H1 (cell line): ENCODE measurements at regions not wholly inside any gene's neighbourhood (a gene's known extent, or its start where the extent isn't known, plus 50 kb on each side); places are given as distances from the start of the nearest gene placed in this dataset.

Experiments used
- CTCF ChIA-PET: fragments of 300-600 bp; sonication (Branson Sonifier 250); formaldehyde crosslinking; loops from one replicate; lab custom pipeline; 2021; ENCODE audit not compliant: partially characterized antibody; lab: Charles Lee
- POLR2A ChIA-PET: fragments of 300-600 bp; sonication (Branson Sonifier 250); formaldehyde crosslinking; loops from one replicate; lab custom pipeline; 2021; ENCODE audit warnings: inconsistent platforms; ENCODE audit not compliant: partially characterized antibody; lab: Charles Lee
- DNase-seq, 2 experiments: peaks; one replicate each; pipeline versions ENCODE4 v3.0.0 to v3.0.0-alpha.2; 2010 to 2022; ENCODE audit warnings: low spot score in 2 of 2, low read depth in 1 of 2, mixed read lengths in 1 of 2
- FAIRE-seq: peaks from 2 replicates; lab custom pipeline; 2011; peaks lifted over from hg19 to GRCh38; lab: Jason Lieb, UNC
- H2AFZ ChIP-seq: 2 replicates; pipeline ENCODE4 v1.8.1; 2012; ENCODE audit warnings: low read length, inconsistent platforms
- H2AK5ac ChIP-seq: 2 replicates; pipeline ENCODE4 v1.6.1; 2013; ENCODE audit warnings: low read depth, low read length
- H2BK120ac ChIP-seq: replicated peaks from 2 replicates; pipeline ENCODE3; 2013; ENCODE audit warnings: low read depth, low read length, inconsistent platforms
- H2BK12ac ChIP-seq: 2 replicates; pipeline ENCODE4 v1.6.1; 2013; ENCODE audit warnings: low read depth, low read length
- H2BK15ac ChIP-seq: 2 replicates; pipeline ENCODE4 v1.6.1; 2013; ENCODE audit warnings: low read length
- H2BK20ac ChIP-seq: 2 replicates; pipeline ENCODE4 v1.6.1; 2013; ENCODE audit warnings: low read length
- H2BK5ac ChIP-seq: 2 replicates; pipeline ENCODE4 v1.6.1; 2013; ENCODE audit warnings: low read depth, low read length
- H3K14ac ChIP-seq: 2 replicates; pipeline ENCODE4 v1.6.1; 2013; ENCODE audit warnings: inconsistent platforms; ENCODE audit not compliant: insufficient read length
- H3K18ac ChIP-seq: 2 replicates; pipeline ENCODE4 v1.6.1; 2013; ENCODE audit warnings: low read length; ENCODE audit errors: extremely low read depth
- H3K23ac ChIP-seq: 2 replicates; pipeline ENCODE4 v1.6.1; 2013; ENCODE audit warnings: inconsistent platforms; ENCODE audit not compliant: insufficient read length
- H3K23me2 ChIP-seq: 2 replicates; pipeline ENCODE4 v1.6.1; 2013; ENCODE audit warnings: low read depth, low read length
- H3K27ac ChIP-seq: 2 replicates; pipeline ENCODE4 v1.6.1; 2011; ENCODE audit warnings: low read depth, low read length, inconsistent platforms
- H3K27me3 ChIP-seq, 4 experiments: replicated peaks in 1 of 4; 1 replicate in 1 of 4; 2 replicates in 3 of 4; pipeline versions ENCODE4 v1.6.1 to v1.8.1; 2011 to 2013; ENCODE audit warnings: low read length in 3 of 4, mild to moderate bottlenecking in 3 of 4, inconsistent platforms in 2 of 4, mixed read lengths in 2 of 4, moderate library complexity in 1 of 4; ENCODE audit not compliant: control insufficient read depth in 3 of 4, insufficient read depth in 3 of 4; ENCODE audit errors: extremely low read depth in 1 of 4
- H3K36me3 ChIP-seq, 4 experiments: 2 replicates each; pipeline versions ENCODE4 v1.6.1 to v1.8.1; 2011 to 2013; ENCODE audit warnings: mild to moderate bottlenecking in 4 of 4, low read length in 3 of 4, moderate library complexity in 2 of 4, control low read depth in 1 of 4, inconsistent platforms in 1 of 4; ENCODE audit not compliant: insufficient read depth in 4 of 4, control insufficient read depth in 2 of 4
- H3K4ac ChIP-seq: replicated peaks from 2 replicates; pipeline ENCODE3; 2013; ENCODE audit warnings: low read length, low read depth, mixed read lengths, inconsistent platforms; ENCODE audit not compliant: insufficient read length
- H3K4me1 ChIP-seq, 4 experiments: replicated peaks in 1 of 4; 1 replicate in 1 of 4; 2 replicates in 3 of 4; pipeline versions ENCODE4 v1.6.1 to v1.8.1; 2011 to 2013; ENCODE audit warnings: low read length in 3 of 4, inconsistent platforms in 2 of 4, mixed read lengths in 1 of 4; ENCODE audit not compliant: insufficient read depth in 4 of 4, control insufficient read depth in 3 of 4
- H3K4me2 ChIP-seq, 2 experiments: 2 replicates each; pipeline versions ENCODE4 v1.6.1 to v1.8.1; 2011 to 2013; ENCODE audit warnings: low read depth in 2 of 2, low read length in 2 of 2, control low read depth in 1 of 2, inconsistent platforms in 1 of 2, mild to moderate bottlenecking in 1 of 2; ENCODE audit not compliant: insufficient read depth in 1 of 2
- H3K4me3 ChIP-seq, 4 experiments: fragments of 200-600, 300-600 bp in 1 of 4; sonication (generic), shearing (Covaris generic), sonication (Bioruptor Twin) in 1 of 4; 2 replicates each; pipeline versions ENCODE4 v1.5.1 to v1.8.1; 2011 to 2016; ENCODE audit warnings: low read length in 4 of 4, low read depth in 3 of 4, control low read depth in 2 of 4, inconsistent platforms in 2 of 4, mild to moderate bottlenecking in 2 of 4, mixed read lengths in 1 of 4, moderate library complexity in 1 of 4; ENCODE audit not compliant: insufficient read depth in 2 of 4; ENCODE audit errors: extremely low read depth in 1 of 4
- H3K56ac ChIP-seq: replicated peaks from 2 replicates; pipeline ENCODE3; 2013; ENCODE audit warnings: low read depth, mild to moderate bottlenecking, mixed read lengths, low read length, inconsistent platforms; ENCODE audit not compliant: insufficient read length
- H3K79me1 ChIP-seq: 2 replicates; pipeline ENCODE4 v1.6.1; 2013; ENCODE audit warnings: low read depth, low read length, control low read depth
- H3K79me2 ChIP-seq, 2 experiments: 2 replicates each; pipeline versions ENCODE4 v1.6.1 to v1.8.1; 2012 to 2013; ENCODE audit warnings: low read length in 2 of 2, mild to moderate bottlenecking in 2 of 2, inconsistent platforms in 1 of 2; ENCODE audit not compliant: insufficient read depth in 2 of 2, control insufficient read depth in 1 of 2
- H3K9ac ChIP-seq, 4 experiments: replicated peaks in 1 of 4; 1 replicate in 1 of 4; 2 replicates in 3 of 4; pipeline versions ENCODE4 v1.6.1 to v1.8.1; 2011 to 2013; ENCODE audit warnings: low read depth in 3 of 4, low read length in 3 of 4, control low read depth in 2 of 4, mild to moderate bottlenecking in 2 of 4, moderate library complexity in 2 of 4, inconsistent platforms in 1 of 4; ENCODE audit errors: extremely low read depth in 1 of 4
- H3K9me3 ChIP-seq, 2 experiments: 2 replicates each; pipeline versions ENCODE4 v1.6.1 to v1.8.1; 2012 to 2013; ENCODE audit warnings: mild to moderate bottlenecking in 2 of 2, moderate library complexity in 2 of 2, control low read depth in 1 of 2, inconsistent platforms in 1 of 2, low read depth in 1 of 2, low read length in 1 of 2, mixed read lengths in 1 of 2; ENCODE audit not compliant: insufficient read depth in 2 of 2
- H4K20me1 ChIP-seq, 2 experiments: replicated peaks in 1 of 2; 2 replicates each; pipeline versions ENCODE3 to v1.8.1; 2011 to 2013; ENCODE audit warnings: inconsistent platforms in 2 of 2, low read length in 2 of 2, mild to moderate bottlenecking in 1 of 2; ENCODE audit not compliant: insufficient read depth in 2 of 2, control insufficient read depth in 1 of 2
- H4K5ac ChIP-seq: 2 replicates; pipeline ENCODE4 v1.6.1; 2013; ENCODE audit warnings: low read length, low read depth, mixed read lengths, inconsistent platforms; ENCODE audit not compliant: insufficient read length
- H4K8ac ChIP-seq: 2 replicates; pipeline ENCODE4 v1.8.0; 2013; ENCODE audit warnings: mild to moderate bottlenecking, moderate library complexity, low read length, inconsistent platforms; ENCODE audit not compliant: insufficient read depth; ENCODE audit errors: extremely low read depth
- H4K91ac ChIP-seq: replicated peaks from 2 replicates; pipeline ENCODE3; 2013; ENCODE audit warnings: low read length, mixed read lengths, inconsistent platforms; ENCODE audit not compliant: insufficient read length
- ASH2L ChIP-seq: fragments of 200-600, 300-600 bp; sonication (generic); IDR thresholded peaks from one replicate; pipeline ENCODE4 v1.7.1; 2017; ENCODE audit warnings: low read length
- BACH1 ChIP-seq: IDR thresholded peaks from 2 replicates; pipeline ENCODE4 v1.6.1; 2012; ENCODE audit warnings: low read length, improper control_type of control experiment
- CHD2 ChIP-seq: IDR thresholded peaks from 2 replicates; pipeline ENCODE4 v1.6.1; 2012; ENCODE audit warnings: low read length, improper control_type of control experiment
- CTBP2 ChIP-seq: IDR thresholded peaks from 2 replicates; pipeline ENCODE4 v1.7.0; 2011; ENCODE audit warnings: borderline replicate concordance, mild to moderate bottlenecking, moderate library complexity, mixed read lengths, low read length; ENCODE audit not compliant: insufficient read depth, insufficient read length
- EGR1 ChIP-seq: IDR thresholded peaks from 2 replicates; pipeline ENCODE4 v1.6.1; 2011; ENCODE audit warnings: low read depth, low read length, borderline replicate concordance
- GTF2F1 ChIP-seq: IDR thresholded peaks from 2 replicates; pipeline ENCODE4 v1.6.1; 2012; ENCODE audit warnings: low read depth, low read length, improper control_type of control experiment, borderline replicate concordance
- JUN ChIP-seq: IDR thresholded peaks from 2 replicates; pipeline ENCODE4 v1.6.1; 2011; ENCODE audit warnings: low read depth, mild to moderate bottlenecking, improper control_type of control experiment, low read length
- JUND ChIP-seq: IDR thresholded peaks from 2 replicates; pipeline ENCODE4 v1.6.1; 2011; ENCODE audit warnings: mild to moderate bottlenecking, improper control_type of control experiment, low read length
- KDM4A ChIP-seq: IDR thresholded peaks from one replicate; pipeline ENCODE4 v1.7.1; 2012; ENCODE audit warnings: low read depth, mild to moderate bottlenecking, moderate library complexity, low read length, inconsistent platforms; ENCODE audit not compliant: severe bottlenecking
- MAFK ChIP-seq: IDR thresholded peaks from 2 replicates; pipeline ENCODE4 v1.6.1; 2012; ENCODE audit warnings: low read depth, mild to moderate bottlenecking, improper control_type of control experiment, low read length
- MAX ChIP-seq: IDR thresholded peaks from 2 replicates; pipeline ENCODE4 v1.6.1; 2012; ENCODE audit warnings: inconsistent platforms
- POLR2AphosphoS5 ChIP-seq: IDR thresholded peaks from 2 replicates; pipeline ENCODE4 v1.6.1; 2011; ENCODE audit warnings: low read depth, low read length
- RBBP5 ChIP-seq: IDR thresholded peaks from 2 replicates; pipeline ENCODE4 v1.7.1; 2012; ENCODE audit warnings: low read depth, mild to moderate bottlenecking, inconsistent platforms, low read length, moderate library complexity, borderline replicate concordance
- SP2 ChIP-seq: IDR thresholded peaks from 2 replicates; pipeline ENCODE4 v1.6.1; 2012; ENCODE audit warnings: mild to moderate bottlenecking, low read length, inconsistent platforms
- SP4 ChIP-seq: IDR thresholded peaks from 2 replicates; pipeline ENCODE4 v1.6.1; 2012; ENCODE audit warnings: low read length, inconsistent platforms
- YY1 ChIP-seq: IDR thresholded peaks from 2 replicates; pipeline ENCODE4 v1.6.1; 2011; ENCODE audit warnings: low read depth, mild to moderate bottlenecking, low read length
- WGBS, 2 experiments: shearing (Covaris generic) in 1 of 2; methylation state at CpG; one replicate each; pipeline versions ENCODE4 v1.1.6 to v1.1.7; 2013 to 2015; ENCODE audit warnings: low lambda C conversion rate in 2 of 2, mixed read lengths in 2 of 2, inconsistent platforms in 1 of 2, low coverage in 1 of 2, missing lambda C conversion rate in 1 of 2; ENCODE audit not compliant: insufficient replicate concordance in 2 of 2, insufficient coverage in 1 of 2, insufficient read length in 1 of 2; ENCODE audit errors: extremely low coverage in 1 of 2, missing lambda C conversion rate in 1 of 2; 5-methylcytosine and 5-hydroxymethylcytosine counted together

DNA sequence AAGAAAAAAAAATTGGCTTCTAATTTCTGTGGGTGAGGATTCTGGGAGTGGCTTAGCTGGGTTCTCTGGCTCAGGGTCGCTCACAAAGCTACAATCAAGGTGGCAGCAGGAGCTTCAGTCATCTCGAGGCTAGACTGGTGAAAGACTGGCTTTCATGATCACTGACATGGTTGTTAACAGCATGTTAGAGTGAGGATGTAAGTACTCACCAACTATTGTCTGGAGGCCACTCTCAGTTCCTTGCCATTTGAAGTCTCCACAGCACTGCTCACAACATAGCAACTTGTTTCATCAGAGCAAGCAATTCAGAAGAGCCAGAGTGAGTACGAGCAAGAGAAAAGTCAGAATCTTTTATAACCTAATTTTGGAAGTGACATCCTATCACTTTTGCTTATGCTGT lies 145.7 kb upstream of the PRSS16 start:
- Histone ChIP-seq H2BK120ac (no peak overlapping the region), H4K91ac (no peak overlapping the region), H3K27me3 (no peaks in the 10 kb centered on the region), H3K4me3 (no peak overlapping the region), H3K36me3 (no peaks in the 10 kb centered on the region), H3K4ac (no peak overlapping the region), H4K20me1 (no peaks in the 10 kb centered on the region), H3K9ac (no peak overlapping the region), H2BK12ac (no peak overlapping the region), H3K56ac (no peak overlapping the region), H3K27ac (no peak overlapping the region), H2BK5ac (no peak overlapping the region), H4K5ac (no peak overlapping the region), H3K9me3 (no peaks in the 10 kb centered on the region), H3K18ac (no peak overlapping the region), H3K23me2 (peaks cover 3% of the 10 kb centered on the region; the same call in 1 of the 2 replicates), H3K4me1 (no peaks in the 10 kb centered on the region), H2AFZ (0 out of 2 replicates have a peak overlapping the region, but pooled peaks have one; percentile 86), H3K14ac (no peak overlapping the region), H2BK15ac (no peak overlapping the region), H3K79me1 (no peaks in the 10 kb centered on the region), H3K4me2 (no peak overlapping the region), H2BK20ac (no peak overlapping the region), H3K79me2 (no peaks in the 10 kb centered on the region), H3K23ac (no peak overlapping the region), H4K8ac (no peak overlapping the region), H2AK5ac (no peak overlapping the region)
- DNase-seq = no peak
- WGBS, 2 experiments = 92% methylated on average over 3 of the region's 3 CpGs; no CpG with 5 or more reads in 1 of the 2 experiments
- ChIA-PET POLR2A (interaction anchor here (1.4 kb wide), 1 partner anchor 11 kb away, joined by 3 read pairs; no protein-coding TSS in a partner anchor), CTCF (interaction anchor here (0.7 to 0.9 kb wide), 2 partner anchors 25 to 1449 kb away, joined by 3 read pairs; no protein-coding TSS in a partner anchor)
- TF ChIP-seq GTF2F1 (no peak), SP2 (no peak), BACH1 (no peak), RBBP5 (no peak), JUN (no peak), CTBP2 (no peak), MAFK (no peak), CHD2 (no peak), SP4 (no peak), ASH2L (no peak), EGR1 (no peak), YY1 (no peak), JUND (no peak), KDM4A (no peak), POLR2AphosphoS5 (no peak), MAX (no peak)
- FAIRE-seq = no peak
